ENCODE measurements at regions not wholly inside any gene's neighbourhood (a gene's known extent, or its start where the extent isn't known, plus 50 kb on each side); places are given as distances from the start of the nearest gene placed in this dataset.

DNA sequence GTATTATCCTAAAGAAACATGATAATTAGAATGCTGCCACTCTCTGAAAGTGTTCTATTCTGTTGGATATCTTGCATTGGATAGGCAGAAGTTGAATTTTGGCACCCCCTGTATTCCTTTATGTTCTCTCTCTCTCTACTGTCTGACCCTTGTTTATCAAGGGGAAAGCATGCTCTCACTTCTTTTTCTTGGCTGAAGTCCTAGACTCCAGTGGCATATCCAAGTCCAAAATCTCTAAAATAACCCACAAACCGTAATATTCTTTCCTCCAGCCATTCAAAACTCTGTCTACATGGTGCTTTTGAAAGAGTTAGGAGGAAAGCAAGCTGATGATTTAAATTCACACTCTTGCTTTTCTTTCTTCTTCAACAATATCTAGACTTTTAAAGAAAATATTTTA lies 669.7 kb downstream of the TDRD15 start:
- no peak overlapping the region for H3K4me3 ChIP-seq (replicated peaks in 1 of 2; ENCODE audit: low read depth in 2 of 2, low read length in 2 of 2)
- DNase-seq (ENCODE audit: low read depth in 2 of 2) = peak in 1 of 2 donors; percentile 34
- TF ChIP-seq, protein P1, sequence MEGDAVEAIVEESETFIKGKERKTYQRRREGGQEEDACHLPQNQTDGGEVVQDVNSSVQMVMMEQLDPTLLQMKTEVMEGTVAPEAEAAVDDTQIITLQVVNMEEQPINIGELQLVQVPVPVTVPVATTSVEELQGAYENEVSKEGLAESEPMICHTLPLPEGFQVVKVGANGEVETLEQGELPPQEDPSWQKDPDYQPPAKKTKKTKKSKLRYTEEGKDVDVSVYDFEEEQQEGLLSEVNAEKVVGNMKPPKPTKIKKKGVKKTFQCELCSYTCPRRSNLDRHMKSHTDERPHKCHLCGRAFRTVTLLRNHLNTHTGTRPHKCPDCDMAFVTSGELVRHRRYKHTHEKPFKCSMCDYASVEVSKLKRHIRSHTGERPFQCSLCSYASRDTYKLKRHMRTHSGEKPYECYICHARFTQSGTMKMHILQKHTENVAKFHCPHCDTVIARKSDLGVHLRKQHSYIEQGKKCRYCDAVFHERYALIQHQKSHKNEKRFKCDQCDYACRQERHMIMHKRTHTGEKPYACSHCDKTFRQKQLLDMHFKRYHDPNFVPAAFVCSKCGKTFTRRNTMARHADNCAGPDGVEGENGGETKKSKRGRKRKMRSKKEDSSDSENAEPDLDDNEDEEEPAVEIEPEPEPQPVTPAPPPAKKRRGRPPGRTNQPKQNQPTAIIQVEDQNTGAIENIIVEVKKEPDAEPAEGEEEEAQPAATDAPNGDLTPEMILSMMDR (IDR thresholded peaks at IDR 0.05; ENCODE audit: low read depth, low read length) = no peak

DNA sequence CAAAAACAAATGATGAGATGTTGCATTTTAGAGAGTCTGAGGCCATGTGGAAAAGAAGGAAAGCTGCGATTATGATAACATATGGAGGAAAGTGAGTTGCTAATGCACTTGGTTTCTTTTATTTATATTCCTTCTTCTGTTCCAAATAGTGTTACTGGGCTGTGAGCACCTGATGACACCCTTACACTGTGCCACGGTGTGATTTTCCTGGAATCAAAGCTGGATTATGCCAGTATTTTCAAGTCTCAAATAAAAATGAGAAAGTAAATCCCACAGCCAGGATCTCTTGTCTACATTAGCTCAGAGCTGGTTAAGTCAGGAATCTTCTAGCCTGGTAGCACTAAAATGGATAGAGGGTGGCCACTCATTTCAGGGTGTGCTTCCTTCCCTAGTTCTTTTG lies 670.8 kb downstream of the TDRD15 start:
- H3K4me3 ChIP-seq (replicated peaks in 1 of 2; ENCODE audit: low read depth in 2 of 2, low read length in 2 of 2) = no peak overlapping the region
- TF ChIP-seq, protein P1 (IDR thresholded peaks at IDR 0.05; ENCODE audit: low read depth, low read length) = no peak
- DNase-seq (ENCODE audit: low read depth in 2 of 2) = no peak

DNA sequence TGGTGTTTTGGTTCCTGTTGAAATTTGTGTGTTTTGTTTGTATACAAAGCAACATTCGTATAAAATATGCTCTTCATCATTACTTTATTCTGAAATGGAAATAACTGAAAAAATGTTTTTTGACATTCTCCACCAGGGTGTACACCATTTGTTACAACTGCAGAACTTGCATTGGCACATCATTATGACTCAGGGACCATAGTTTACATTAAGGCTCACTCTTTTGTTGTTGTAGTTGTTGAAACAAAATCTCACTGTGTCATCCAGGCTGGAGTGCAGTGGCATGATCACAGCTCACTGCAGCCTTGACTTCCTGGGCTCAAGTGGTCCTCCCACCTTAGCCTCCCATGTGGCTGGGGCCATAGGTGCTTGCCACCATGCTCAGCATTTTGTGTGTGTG lies 676.6 kb downstream of the TDRD15 start:
- peak in 1 of 2 donors; percentile 31 for DNase-seq (ENCODE audit: low read depth in 2 of 2)
- TF ChIP-seq, protein P1 (IDR thresholded peaks at IDR 0.05; ENCODE audit: low read depth, low read length) = no peak
- no peak overlapping the region for H3K4me3 ChIP-seq (replicated peaks in 1 of 2; ENCODE audit: low read depth in 2 of 2, low read length in 2 of 2)

DNA sequence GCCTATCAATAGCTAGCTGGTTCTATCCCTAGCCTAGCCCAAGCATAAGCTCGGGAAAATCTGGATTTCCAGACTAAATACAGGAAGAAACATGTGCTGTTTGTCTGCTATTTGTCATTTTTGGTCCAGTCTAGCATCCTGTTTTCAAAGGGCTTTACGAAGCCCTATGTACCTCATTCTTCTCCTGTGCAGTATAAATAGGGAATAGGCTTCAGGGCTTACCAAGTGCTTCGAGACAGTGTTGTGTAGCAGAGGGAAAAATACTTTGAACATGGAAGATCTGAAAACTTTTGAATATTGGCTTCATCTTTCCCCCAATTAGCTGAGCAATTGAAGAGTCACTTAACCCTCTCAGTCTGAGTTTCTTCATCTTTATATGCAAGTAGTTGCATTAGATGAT lies 679.8 kb downstream of the TDRD15 start:
- TF ChIP-seq, protein P1 (IDR thresholded peaks at IDR 0.05; ENCODE audit: low read depth, low read length) = no peak
- no peak for DNase-seq (ENCODE audit: low read depth in 2 of 2)
- H3K4me3 ChIP-seq (replicated peaks in 1 of 2; ENCODE audit: low read depth in 2 of 2, low read length in 2 of 2) = no peak overlapping the region

DNA sequence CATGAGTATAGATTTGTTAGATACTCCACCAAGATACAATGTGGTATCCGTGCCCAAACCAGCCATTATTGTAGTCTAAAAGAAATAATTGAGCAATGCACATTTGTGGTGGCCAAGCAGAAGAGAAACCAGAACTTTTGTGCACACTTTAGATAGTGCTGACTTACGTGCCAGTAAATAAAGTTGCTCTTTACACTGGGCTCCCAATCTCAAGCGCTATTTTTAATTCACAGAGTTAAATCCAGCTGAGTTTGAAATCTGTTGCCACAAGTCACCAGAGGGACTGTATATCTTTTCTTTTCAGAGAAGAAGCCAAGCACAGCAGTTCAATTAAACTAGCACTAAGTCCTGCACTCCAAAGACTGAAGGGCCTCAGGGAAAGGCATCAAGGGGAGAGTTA lies 680.4 kb downstream of the TDRD15 start:
- no peak overlapping the region for H3K4me3 ChIP-seq (replicated peaks in 1 of 2; ENCODE audit: low read depth in 2 of 2, low read length in 2 of 2)
- TF ChIP-seq, protein P1 (IDR thresholded peaks at IDR 0.05; ENCODE audit: low read depth, low read length) = no peak
- no peak for DNase-seq (ENCODE audit: low read depth in 2 of 2)

DNA sequence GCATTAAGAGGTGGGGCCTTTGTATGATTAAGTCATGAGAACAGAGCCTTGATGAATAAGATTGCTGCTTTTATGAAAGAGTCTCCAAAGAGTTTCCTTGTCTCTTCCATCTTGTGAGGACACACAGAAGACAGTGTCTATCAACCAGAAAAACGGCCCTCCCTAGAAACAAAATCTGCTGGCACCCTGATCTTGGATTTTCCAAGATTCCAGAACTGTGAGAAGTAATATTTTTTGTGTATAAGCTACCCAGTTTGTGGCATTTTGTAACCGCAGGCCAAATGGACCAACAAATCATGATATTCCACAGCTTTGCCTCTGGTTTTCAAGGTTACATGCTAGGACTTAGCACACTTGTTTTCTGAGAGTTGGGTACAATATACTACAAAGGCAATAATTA lies 687.8 kb downstream of the TDRD15 start:
- no peak for DNase-seq (ENCODE audit: low read depth in 2 of 2)
- H3K4me3 ChIP-seq (replicated peaks in 1 of 2; ENCODE audit: low read depth in 2 of 2, low read length in 2 of 2) = no peak overlapping the region
- TF ChIP-seq, protein P1 (IDR thresholded peaks at IDR 0.05; ENCODE audit: low read depth, low read length) = no peak

DNA sequence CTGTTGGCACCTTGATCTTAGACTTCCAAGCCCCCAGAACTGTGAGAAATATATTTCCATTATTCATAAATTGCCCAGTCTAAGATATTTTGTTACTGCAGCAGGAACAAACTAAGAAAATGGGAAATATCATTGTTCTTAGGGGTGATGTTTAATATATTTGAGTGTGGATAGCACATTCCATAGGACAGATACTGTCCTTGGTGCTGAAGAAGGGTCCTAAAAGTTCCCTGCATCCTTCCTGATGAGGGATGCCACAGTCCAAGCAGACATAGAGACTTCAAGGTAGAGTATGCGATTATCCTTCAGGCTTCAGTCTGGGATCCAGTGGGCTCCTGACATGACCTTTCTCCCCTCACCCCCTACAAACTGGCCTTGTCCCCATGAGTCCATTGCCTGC lies 689.0 kb downstream of the TDRD15 start:
- TF ChIP-seq, protein P1 (IDR thresholded peaks at IDR 0.05; ENCODE audit: low read depth, low read length) = no peak
- DNase-seq (ENCODE audit: low read depth in 2 of 2) = no peak
- H3K4me3 ChIP-seq (replicated peaks in 1 of 2; ENCODE audit: low read depth in 2 of 2, low read length in 2 of 2) = no peak overlapping the region

All from cardiac fibroblast (primary cell).